ENCODE measurements at regions not wholly inside any gene's neighbourhood (a gene's known extent, or its start where the extent isn't known, plus 50 kb on each side); places are given as distances from the start of the nearest gene placed in this dataset.
"Not testable (repeated sequence)": the region's sequence is repeated elsewhere in the genome, so short reads cannot be mapped to it uniquely, and the experiment has no call there.

DNA sequence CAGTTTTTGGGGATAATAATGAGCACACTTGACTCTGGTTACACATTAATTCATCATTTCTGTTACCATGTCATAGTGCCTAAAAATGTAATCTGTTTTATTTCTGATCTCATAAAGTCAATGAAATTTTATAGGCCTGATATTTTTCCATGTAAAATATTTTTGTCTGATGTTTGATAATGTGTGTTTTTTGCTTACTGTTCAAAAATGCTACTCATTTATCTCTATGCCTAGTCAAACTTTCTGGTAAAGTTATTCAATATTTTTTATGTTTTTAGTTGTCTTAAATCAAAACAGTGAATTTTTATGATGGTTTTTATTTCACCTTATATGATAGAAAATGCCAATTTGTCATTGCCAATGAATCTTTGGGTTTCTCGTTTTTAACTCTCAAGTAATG lies 147.0 kb downstream of the AHSP start:
- no peaks in the 10 kb centered on the region for H3K36me3 Mint-ChIP-seq
- no peak overlapping the region for H3K27ac Mint-ChIP-seq
- H3K27me3 Mint-ChIP-seq, result no peaks in the 10 kb centered on the region
- no peak overlapping the region for H3K4me3 Mint-ChIP-seq
- H3K4me1 Mint-ChIP-seq (ENCODE audit: unreplicated experiment), result no peaks in the 10 kb centered on the region
- no peak for DNase-seq (ENCODE audit: extremely low spot score, unreplicated experiment)
- H3K9me3 Mint-ChIP-seq, result peaks cover 9% of the 10 kb centered on the region
- TF ChIP-seq, protein P1, sequence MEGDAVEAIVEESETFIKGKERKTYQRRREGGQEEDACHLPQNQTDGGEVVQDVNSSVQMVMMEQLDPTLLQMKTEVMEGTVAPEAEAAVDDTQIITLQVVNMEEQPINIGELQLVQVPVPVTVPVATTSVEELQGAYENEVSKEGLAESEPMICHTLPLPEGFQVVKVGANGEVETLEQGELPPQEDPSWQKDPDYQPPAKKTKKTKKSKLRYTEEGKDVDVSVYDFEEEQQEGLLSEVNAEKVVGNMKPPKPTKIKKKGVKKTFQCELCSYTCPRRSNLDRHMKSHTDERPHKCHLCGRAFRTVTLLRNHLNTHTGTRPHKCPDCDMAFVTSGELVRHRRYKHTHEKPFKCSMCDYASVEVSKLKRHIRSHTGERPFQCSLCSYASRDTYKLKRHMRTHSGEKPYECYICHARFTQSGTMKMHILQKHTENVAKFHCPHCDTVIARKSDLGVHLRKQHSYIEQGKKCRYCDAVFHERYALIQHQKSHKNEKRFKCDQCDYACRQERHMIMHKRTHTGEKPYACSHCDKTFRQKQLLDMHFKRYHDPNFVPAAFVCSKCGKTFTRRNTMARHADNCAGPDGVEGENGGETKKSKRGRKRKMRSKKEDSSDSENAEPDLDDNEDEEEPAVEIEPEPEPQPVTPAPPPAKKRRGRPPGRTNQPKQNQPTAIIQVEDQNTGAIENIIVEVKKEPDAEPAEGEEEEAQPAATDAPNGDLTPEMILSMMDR (conservative IDR thresholded peaks at IDR 0.05), result no peak

DNA sequence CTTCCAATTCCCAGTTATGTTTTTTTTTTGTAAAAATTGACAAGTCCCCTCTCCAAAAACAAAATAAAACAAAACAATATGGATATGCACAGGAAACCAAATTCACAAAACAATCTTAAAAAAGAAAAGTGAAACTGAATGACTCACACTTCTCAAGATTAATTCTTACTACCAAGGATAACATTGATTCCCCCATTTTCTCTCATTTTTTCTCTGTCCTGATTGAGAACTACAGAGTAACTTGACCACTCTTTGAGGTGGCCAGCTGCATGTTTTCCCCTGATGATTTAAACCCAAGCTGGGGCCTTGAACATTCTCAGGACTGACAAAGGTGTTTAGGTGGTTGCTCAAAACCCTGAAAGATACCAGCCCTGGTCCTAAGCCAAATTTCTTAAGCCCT lies 149.0 kb downstream of the AHSP start:
- DNase-seq (ENCODE audit: extremely low spot score, unreplicated experiment), result no peak
- no peaks in the 10 kb centered on the region for H3K4me1 Mint-ChIP-seq (ENCODE audit: unreplicated experiment)
- H3K27ac Mint-ChIP-seq, result no peak overlapping the region
- H3K4me3 Mint-ChIP-seq, result no peak overlapping the region
- TF ChIP-seq, protein P1 (conservative IDR thresholded peaks at IDR 0.05), result no peak
- H3K27me3 Mint-ChIP-seq, result no peaks in the 10 kb centered on the region
- H3K36me3 Mint-ChIP-seq, result no peaks in the 10 kb centered on the region
- peaks cover 4% of the 10 kb centered on the region for H3K9me3 Mint-ChIP-seq

DNA sequence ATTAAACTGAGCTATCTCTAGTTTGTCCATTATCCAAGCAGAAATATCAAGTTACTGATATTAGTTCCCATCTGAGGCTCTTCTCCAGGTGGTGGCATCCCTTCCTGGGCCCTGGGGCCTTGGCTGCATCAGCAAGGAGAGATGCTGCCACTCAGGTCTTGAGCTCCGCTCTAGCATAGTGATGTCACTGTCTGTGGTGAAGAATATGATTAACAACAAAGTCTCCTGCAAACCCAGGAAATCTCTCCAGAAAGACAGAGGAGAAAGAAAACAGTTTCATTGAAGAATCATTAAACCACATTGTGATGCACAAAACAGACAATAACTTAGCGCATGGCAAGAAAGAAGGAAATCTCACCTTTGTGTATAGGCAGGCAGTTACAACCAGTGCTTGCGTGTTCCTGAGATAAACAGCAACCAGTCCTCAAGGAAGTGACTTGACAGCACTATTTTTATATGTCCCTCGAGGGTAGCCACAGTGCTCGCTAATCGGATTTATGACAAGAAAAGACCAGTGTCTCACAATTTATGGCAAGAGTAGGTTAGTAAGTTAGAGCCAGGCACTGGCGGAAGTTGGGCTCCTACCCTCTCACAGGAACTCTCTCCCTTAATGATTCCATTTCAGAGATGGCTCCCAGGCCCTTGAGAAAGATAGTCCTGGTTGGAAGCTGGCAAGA lies 151.1 kb downstream of the AHSP start:
- H3K4me1 Mint-ChIP-seq (ENCODE audit: unreplicated experiment), result no peaks in the 10 kb centered on the region
- peaks cover 4% of the 10 kb centered on the region for H3K9me3 Mint-ChIP-seq
- H3K27ac Mint-ChIP-seq, result no peak overlapping the region
- DNase-seq (ENCODE audit: extremely low spot score, unreplicated experiment), result no peak
- no peak overlapping the region for H3K4me3 Mint-ChIP-seq
- no peaks in the 10 kb centered on the region for H3K36me3 Mint-ChIP-seq
- TF ChIP-seq, protein P1 (conservative IDR thresholded peaks at IDR 0.05), result no peak
- H3K27me3 Mint-ChIP-seq, result no peaks in the 10 kb centered on the region

DNA sequence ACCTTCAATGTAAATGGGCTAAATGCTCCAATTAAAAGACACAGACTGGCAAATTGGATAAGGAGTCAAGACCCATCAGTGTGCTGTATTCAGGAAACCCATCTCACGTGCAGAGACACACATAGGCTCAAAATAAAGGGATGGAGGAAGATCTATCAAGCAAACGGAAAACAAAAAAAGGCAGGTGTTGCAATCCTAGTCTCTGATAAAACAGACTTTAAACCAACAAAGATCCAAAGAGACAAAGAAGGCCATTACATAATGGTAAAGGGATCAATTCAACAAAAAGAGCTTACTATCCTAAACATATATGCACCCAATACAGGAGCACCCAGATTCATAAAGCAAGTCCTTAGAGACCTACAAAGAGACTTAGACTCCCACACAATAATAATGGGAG lies 161.6 kb downstream of the AHSP start:
- DNase-seq (ENCODE audit: extremely low spot score, unreplicated experiment); H3K36me3 Mint-ChIP-seq; H3K27me3 Mint-ChIP-seq; H3K4me1 Mint-ChIP-seq (ENCODE audit: unreplicated experiment); H3K9me3 Mint-ChIP-seq; H3K27ac Mint-ChIP-seq; H3K4me3 Mint-ChIP-seq: not testable (repeated sequence)

DNA sequence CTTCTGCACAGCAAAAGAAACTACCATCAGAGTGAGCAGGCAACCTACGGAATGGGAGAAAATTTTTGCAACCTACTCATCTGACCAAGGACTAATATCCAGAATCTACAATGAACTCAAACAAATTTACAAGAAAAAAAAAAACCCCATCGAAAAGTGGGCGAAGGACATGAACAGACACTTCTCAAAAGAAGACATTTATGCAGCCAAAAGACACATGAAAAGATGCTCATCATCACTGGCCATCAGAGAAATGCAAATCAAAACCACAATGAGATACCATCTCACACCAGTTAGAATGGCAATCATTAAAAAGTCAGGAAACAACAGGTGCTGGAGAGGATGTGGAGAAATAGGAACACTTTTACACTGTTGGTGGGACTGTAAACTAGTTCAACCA lies 164.6 kb downstream of the AHSP start:
- H3K36me3 Mint-ChIP-seq; H3K4me1 Mint-ChIP-seq (ENCODE audit: unreplicated experiment); H3K9me3 Mint-ChIP-seq; H3K27ac Mint-ChIP-seq; DNase-seq (ENCODE audit: extremely low spot score, unreplicated experiment); H3K27me3 Mint-ChIP-seq; H3K4me3 Mint-ChIP-seq: not testable (repeated sequence)

DNA sequence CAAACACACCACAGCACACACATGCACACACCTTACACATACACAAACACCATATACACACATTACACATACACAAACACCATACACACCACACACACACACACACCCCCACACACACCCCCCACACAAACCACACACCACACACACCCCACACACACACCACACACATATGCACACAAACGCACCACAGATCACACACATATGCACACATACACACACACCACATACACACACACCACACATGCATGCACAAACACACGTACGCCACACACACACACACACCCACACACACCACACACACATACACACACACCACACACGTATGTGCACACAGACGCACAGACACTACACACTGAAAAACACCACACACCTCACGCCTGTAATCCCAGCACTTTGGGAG lies 166.0 kb downstream of the AHSP start:
- TF ChIP-seq, protein P1 (conservative IDR thresholded peaks at IDR 0.05), result no peak
- peaks cover 12% of the 10 kb centered on the region for H3K27me3 Mint-ChIP-seq
- H3K36me3 Mint-ChIP-seq, result no peaks in the 10 kb centered on the region
- no peak for DNase-seq (ENCODE audit: extremely low spot score, unreplicated experiment)
- no peak overlapping the region for H3K4me3 Mint-ChIP-seq
- no peaks in the 10 kb centered on the region for H3K4me1 Mint-ChIP-seq (ENCODE audit: unreplicated experiment)
- H3K9me3 Mint-ChIP-seq, result no peaks in the 10 kb centered on the region
- no peak overlapping the region for H3K27ac Mint-ChIP-seq

DNA sequence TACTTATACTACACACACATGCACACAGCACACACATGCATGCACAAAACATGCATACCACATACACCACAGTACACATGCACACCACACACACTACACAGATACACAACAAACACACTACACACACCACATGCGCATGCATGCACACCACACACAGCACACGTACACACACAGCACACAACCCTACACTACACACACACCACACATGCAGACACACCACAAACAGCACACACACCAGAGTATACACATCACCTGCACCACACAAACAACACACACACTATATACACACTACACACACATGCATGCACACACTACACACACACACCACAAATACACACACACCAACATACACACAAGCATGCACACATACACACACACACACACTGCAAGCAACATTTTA lies 166.8 kb downstream of the AHSP start:
- no peaks in the 10 kb centered on the region for H3K9me3 Mint-ChIP-seq
- H3K4me1 Mint-ChIP-seq (ENCODE audit: unreplicated experiment), result no peaks in the 10 kb centered on the region
- no peak overlapping the region for H3K27ac Mint-ChIP-seq
- no peak overlapping the region for H3K4me3 Mint-ChIP-seq
- no peaks in the 10 kb centered on the region for H3K36me3 Mint-ChIP-seq
- H3K27me3 Mint-ChIP-seq, result peaks cover 12% of the 10 kb centered on the region
- TF ChIP-seq, protein P1 (conservative IDR thresholded peaks at IDR 0.05), result no peak
- DNase-seq (ENCODE audit: extremely low spot score, unreplicated experiment), result no peak

Data from type B pancreatic cell (in vitro differentiated cells).